HFFc6 (cell line): ENCODE measurements at regions not wholly inside any gene's neighbourhood (a gene's known extent, or its start where the extent isn't known, plus 50 kb on each side); places are given as distances from the start of the nearest gene placed in this dataset.

Source experiments
- DNase-seq: peaks from one replicate; pipeline ENCODE4 v3.0.0-alpha.2; 2018
- H3K27ac Mint-ChIP-seq: 2 replicates; pipeline ENCODE4 v1.8.0; 2020; ENCODE audit warnings: mild to moderate bottlenecking, mixed read lengths
- H3K27me3 Mint-ChIP-seq: 2 replicates; pipeline ENCODE4 v1.8.0; 2021; ENCODE audit warnings: mild to moderate bottlenecking, moderate library complexity, mixed read lengths; ENCODE audit not compliant: insufficient read depth
- H3K36me3 Mint-ChIP-seq: 2 replicates; pipeline ENCODE4 v1.8.0; 2021; ENCODE audit warnings: low read depth, mixed read lengths
- H3K4me1 Mint-ChIP-seq: 2 replicates; pipeline ENCODE4 v1.8.0; 2020; ENCODE audit warnings: low read depth, mixed read lengths
- H3K4me3 Mint-ChIP-seq: 2 replicates; pipeline ENCODE4 v1.8.0; 2020; ENCODE audit warnings: mild to moderate bottlenecking, moderate library complexity, mixed read lengths
- H3K9me3 Mint-ChIP-seq: 2 replicates; pipeline ENCODE4 v1.8.0; 2020; ENCODE audit warnings: mild to moderate bottlenecking, mixed read lengths
- TF ChIP-seq, protein P1 (sequence below): fragments of 200-600 bp; sonication (generic); IDR thresholded peaks from 2 replicates; pipeline ENCODE4 v1.5.0; 2021; ENCODE audit warnings: antibody characterized with exemption, mild to moderate bottlenecking

DNA sequence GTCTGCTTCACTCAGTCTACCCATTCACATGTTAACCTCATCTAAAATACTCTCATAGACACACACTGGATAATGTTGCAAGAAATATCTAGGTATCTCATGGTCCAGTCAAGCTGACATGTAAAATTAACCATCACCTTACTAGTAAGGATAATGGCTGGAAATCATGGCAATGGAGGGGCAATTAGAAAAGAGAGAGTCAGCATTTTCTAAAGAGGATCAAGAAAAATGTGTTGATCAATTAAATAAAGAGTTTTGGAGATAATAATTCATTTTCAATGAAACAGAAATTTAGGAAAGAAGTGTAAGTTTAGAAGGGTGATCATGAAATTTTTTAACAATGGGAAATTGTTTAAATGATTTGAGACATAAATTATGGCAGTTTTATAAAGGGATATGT, 1914.1 kb upstream of the IGFBP7 start:
- no peak overlapping the region for H3K4me3 Mint-ChIP-seq
- no peaks in the 10 kb centered on the region for H3K36me3 Mint-ChIP-seq
- no peaks in the 10 kb centered on the region for H3K4me1 Mint-ChIP-seq
- H3K27me3 Mint-ChIP-seq, result no peaks in the 10 kb centered on the region
- H3K9me3 Mint-ChIP-seq, result peaks cover 8% of the 10 kb centered on the region
- H3K27ac Mint-ChIP-seq, result no peak overlapping the region
- DNase-seq, result no peak
- TF ChIP-seq, protein P1, sequence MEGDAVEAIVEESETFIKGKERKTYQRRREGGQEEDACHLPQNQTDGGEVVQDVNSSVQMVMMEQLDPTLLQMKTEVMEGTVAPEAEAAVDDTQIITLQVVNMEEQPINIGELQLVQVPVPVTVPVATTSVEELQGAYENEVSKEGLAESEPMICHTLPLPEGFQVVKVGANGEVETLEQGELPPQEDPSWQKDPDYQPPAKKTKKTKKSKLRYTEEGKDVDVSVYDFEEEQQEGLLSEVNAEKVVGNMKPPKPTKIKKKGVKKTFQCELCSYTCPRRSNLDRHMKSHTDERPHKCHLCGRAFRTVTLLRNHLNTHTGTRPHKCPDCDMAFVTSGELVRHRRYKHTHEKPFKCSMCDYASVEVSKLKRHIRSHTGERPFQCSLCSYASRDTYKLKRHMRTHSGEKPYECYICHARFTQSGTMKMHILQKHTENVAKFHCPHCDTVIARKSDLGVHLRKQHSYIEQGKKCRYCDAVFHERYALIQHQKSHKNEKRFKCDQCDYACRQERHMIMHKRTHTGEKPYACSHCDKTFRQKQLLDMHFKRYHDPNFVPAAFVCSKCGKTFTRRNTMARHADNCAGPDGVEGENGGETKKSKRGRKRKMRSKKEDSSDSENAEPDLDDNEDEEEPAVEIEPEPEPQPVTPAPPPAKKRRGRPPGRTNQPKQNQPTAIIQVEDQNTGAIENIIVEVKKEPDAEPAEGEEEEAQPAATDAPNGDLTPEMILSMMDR, result no peak

DNA sequence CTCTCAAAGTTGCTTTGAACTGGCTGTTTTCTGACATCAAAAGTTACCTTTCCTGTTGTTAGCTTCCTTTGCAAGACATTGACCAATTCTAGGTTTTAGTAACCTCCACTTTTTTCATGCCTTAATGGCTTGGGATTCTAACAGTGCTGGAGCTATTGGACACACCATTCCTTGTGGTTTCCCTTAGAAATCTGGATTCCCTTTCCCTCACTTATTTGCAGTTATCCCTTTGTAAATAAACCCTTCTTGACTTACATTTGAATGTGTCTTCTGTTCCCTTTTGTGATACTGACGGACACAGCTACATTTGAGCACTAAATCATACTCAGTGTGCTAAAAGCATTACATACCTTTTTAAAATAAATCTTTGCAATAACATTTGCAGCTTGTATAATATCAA, 1927.6 kb upstream of the IGFBP7 start:
- H3K4me1 Mint-ChIP-seq, result no peaks in the 10 kb centered on the region
- TF ChIP-seq, protein P1, result no peak
- H3K9me3 Mint-ChIP-seq, result peaks cover 17% of the 10 kb centered on the region
- no peak overlapping the region for H3K4me3 Mint-ChIP-seq
- no peak for DNase-seq
- no peaks in the 10 kb centered on the region for H3K36me3 Mint-ChIP-seq
- no peaks in the 10 kb centered on the region; the same call in 1 of the 2 replicates for H3K27me3 Mint-ChIP-seq
- no peak overlapping the region for H3K27ac Mint-ChIP-seq

DNA sequence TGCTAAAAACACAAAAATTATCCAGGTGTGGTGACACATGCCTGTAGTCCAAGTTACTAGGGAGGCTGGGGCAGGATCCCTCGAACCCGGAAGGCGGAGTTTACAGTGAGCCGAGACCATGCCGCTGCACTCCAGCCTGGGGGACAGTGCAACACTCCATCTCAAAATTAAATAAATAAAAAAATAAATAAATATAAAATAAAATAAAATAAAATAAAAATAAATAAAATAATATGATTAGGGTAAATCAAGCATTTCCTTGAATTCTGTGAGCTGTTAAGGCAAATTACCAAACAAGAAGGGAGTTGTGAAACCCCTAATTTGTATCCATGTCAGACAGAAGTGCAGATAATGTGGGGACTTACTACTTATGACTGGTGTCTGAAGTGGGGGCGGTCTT, 1928.9 kb upstream of the IGFBP7 start:
- Mint-ChIP-seq H3K4me1 (no peaks in the 10 kb centered on the region), H3K27ac (no peak overlapping the region), H3K27me3 (no peaks in the 10 kb centered on the region; the same call in 1 of the 2 replicates), H3K9me3 (peaks cover 14% of the 10 kb centered on the region), H3K36me3 (no peaks in the 10 kb centered on the region), H3K4me3 (no peak overlapping the region)
- DNase-seq, result no peak
- TF ChIP-seq, protein P1, result no peak

DNA sequence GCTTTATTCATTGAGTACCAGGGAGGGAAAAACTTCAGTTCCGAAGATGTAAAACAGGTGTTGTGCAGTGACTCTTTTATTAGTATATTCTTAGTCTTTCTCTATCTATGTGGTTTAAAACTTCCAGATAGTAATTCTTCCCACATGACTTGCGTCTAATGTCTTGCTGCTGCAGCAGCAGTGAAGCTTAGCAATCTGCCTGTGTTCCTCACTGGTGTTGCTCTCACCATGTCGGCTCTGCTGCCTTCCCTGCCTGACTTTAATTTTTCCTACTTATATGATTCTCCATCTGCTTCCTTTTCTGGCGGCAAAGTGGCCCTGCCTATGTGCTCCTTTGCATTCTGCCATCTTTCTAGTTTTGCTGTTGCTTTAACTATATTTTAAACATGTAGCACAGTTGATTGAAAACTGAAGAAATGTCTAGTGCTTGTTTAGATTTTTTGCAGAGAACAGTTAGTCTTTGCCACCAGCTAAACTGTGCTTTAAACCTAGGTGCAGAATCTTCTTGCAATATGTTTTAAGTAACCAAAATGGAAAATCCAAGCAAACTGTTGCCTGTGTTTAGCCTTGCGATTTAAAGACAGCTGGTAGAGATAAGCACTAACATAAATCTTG, 1934.2 kb upstream of the IGFBP7 start:
- no peaks in the 10 kb centered on the region for H3K27me3 Mint-ChIP-seq
- peaks cover 9% of the 10 kb centered on the region for H3K9me3 Mint-ChIP-seq
- H3K4me1 Mint-ChIP-seq, result no peaks in the 10 kb centered on the region
- no peaks in the 10 kb centered on the region for H3K36me3 Mint-ChIP-seq
- H3K27ac Mint-ChIP-seq, result no peak overlapping the region
- TF ChIP-seq, protein P1, result no peak
- H3K4me3 Mint-ChIP-seq, result no peak overlapping the region
- DNase-seq, result no peak

DNA sequence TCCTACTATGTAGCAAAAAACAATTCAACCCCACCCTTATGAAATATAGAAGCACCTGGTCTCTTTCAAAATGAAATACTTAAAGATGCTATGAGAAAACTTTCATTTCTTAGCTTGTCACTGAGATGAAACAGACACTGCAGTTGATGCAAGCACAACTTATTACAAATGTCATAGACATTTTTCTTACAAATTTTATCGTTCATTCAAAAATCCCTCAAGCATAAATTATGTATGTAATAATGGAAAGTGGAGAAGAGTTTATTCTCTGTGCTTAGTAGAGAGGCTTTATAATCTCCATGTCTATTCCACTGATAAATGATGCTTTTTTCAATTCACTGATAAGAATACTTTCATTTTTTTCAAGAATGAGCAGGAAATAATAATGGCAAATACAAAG, 1943.9 kb upstream of the IGFBP7 start:
- Mint-ChIP-seq H3K27me3 (no peaks in the 10 kb centered on the region; the same call in 1 of the 2 replicates), H3K36me3 (no peaks in the 10 kb centered on the region), H3K4me3 (no peak overlapping the region), H3K27ac (no peak overlapping the region), H3K4me1 (no peaks in the 10 kb centered on the region), H3K9me3 (peaks cover 24% of the 10 kb centered on the region)
- DNase-seq, result no peak
- TF ChIP-seq, protein P1, result no peak

DNA sequence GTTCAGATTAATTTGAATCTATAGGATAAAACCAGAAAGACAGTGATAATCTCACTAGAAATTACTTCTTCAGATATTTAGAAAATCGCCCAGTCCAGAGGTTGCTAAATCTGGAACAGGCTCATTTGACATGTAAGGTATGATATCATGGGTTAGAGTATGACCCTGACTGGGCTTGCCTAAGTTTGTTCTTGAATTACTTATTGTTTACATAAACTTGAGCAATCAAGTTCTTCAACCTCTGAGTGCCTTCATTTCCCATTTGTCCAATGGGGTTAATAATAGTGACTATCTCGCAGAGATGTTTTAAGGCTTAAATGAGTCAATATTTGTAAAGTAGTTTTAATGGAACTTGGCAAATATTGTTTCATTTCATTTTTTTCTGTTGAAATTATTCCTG, 1947.6 kb upstream of the IGFBP7 start:
- Mint-ChIP-seq H3K27ac (no peak overlapping the region), H3K36me3 (no peaks in the 10 kb centered on the region), H3K9me3 (peaks cover 15% of the 10 kb centered on the region), H3K4me1 (no peaks in the 10 kb centered on the region), H3K27me3 (no peaks in the 10 kb centered on the region; the same call in 1 of the 2 replicates), H3K4me3 (no peak overlapping the region)
- no peak for DNase-seq
- TF ChIP-seq, protein P1, result no peak
